ENCODE measurements at regions not wholly inside any gene's neighbourhood (a gene's known extent, or its start where the extent isn't known, plus 50 kb on each side); places are given as distances from the start of the nearest gene placed in this dataset.

DNA sequence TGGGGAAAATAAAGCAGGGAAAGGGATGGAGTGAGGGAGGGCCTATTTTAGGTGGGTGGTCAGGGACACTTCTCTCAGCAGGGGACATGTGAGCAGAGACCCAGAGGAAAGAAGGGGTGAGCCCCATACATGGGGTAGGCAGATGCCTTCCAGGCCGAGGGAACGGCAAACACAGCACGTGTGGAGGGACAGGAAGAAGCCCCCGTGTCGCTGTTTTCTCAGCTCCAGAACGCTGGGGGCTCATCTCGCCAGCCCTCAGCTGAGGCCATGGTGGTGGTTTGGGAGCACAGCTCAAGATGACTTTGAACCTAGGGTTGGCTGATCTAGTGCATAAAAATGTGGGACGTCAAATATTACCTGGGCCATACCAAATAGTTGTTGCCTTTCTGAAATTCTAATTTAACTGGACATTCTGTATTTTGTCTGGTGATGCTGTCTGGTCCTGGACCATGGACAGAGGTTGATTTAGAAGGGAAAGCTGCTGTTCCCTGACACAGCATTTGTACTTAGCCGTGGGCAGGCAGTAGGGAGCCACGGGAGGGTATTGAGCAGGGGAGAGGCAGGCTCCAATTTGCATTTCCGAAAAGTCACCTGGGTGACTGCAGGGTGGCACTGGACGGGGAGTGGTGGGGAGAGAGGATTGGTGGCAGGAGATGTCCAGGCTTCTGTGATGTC is 53.1 kb upstream of the RUNX3 start:
- no peak for DNase-seq

- no peak for DNase-seq
Observed at GRCh38 chr1:24981631-24982005, 51.5 kb upstream of the RUNX3 start.

- no peak for DNase-seq
Observed at GRCh38 chr1:24980836-24981630, 51.0 kb upstream of the RUNX3 start.
